GM21390 (cell line): ENCODE measurements at regions not wholly inside any gene's neighbourhood (a gene's known extent, or its start where the extent isn't known, plus 50 kb on each side); places are given as distances from the start of the nearest gene placed in this dataset.

Experiments used
- ATAC-seq: cut with Tn5 transposase; IDR thresholded peaks from one replicate; pipeline ENCODE4 v1.9.1; 2021; ENCODE audit not compliant: unreplicated experiment

- no peak for ATAC-seq
These were observed 53.6 kb upstream of the DPT start for GRCh38 chr1:168782559-168783116.

GRCh38 chr1:168783458-168784210, 54.6 kb upstream of the DPT start:
- no peak for ATAC-seq

GRCh38 chr1:168786476-168787330, 57.7 kb upstream of the DPT start:
- ATAC-seq, result no peak

GRCh38 chr1:168788258-168788657, 59.3 kb upstream of the DPT start:
- ATAC-seq, result no peak

GRCh38 chr1:168789501-168789900, 60.5 kb upstream of the DPT start:
- no peak for ATAC-seq

GRCh38 chr1:168792142-168792541, 63.1 kb upstream of the DPT start:
- ATAC-seq, result no peak

GRCh38 chr1:168792592-168793125, 63.7 kb upstream of the DPT start:
- no peak for ATAC-seq

- no peak for ATAC-seq
These were observed 65.1 kb upstream of the DPT start for GRCh38 chr1:168794057-168794456.

- no peak for ATAC-seq
These were observed 66.7 kb upstream of the DPT start for GRCh38 chr1:168795681-168796080.

GRCh38 chr1:168799927-168800605, 71.1 kb upstream of the DPT start:
- no peak for ATAC-seq

- ATAC-seq, result no peak
These were observed 72.2 kb upstream of the DPT start for GRCh38 chr1:168801032-168801745.

- no peak for ATAC-seq
These were observed 75.0 kb upstream of the DPT start for GRCh38 chr1:168803806-168804510.

GRCh38 chr1:168806952-168807351, 77.9 kb upstream of the DPT start:
- ATAC-seq, result no peak

GRCh38 chr1:168811176-168811575, 82.2 kb upstream of the DPT start:
- no peak for ATAC-seq

- no peak for ATAC-seq
These were observed 90.7 kb upstream of the DPT start for GRCh38 chr1:168819668-168820067.

GRCh38 chr1:168821434-168821833, 92.4 kb upstream of the DPT start:
- ATAC-seq, result no peak

GRCh38 chr1:168822911-168823310, 93.9 kb upstream of the DPT start:
- no peak for ATAC-seq

GRCh38 chr1:168823988-168824387, 95.0 kb upstream of the DPT start:
- ATAC-seq, result no peak

- ATAC-seq, result no peak
These were observed 95.5 kb upstream of the DPT start for GRCh38 chr1:168824418-168825065.
